LNCAP (cell line): ENCODE measurements at regions not wholly inside any gene's neighbourhood (a gene's known extent, or its start where the extent isn't known, plus 50 kb on each side); places are given as distances from the start of the nearest gene placed in this dataset.

Experiments used
- TF ChIP-seq, protein P1 (sequence below): fragments of 450-650 bp; IDR thresholded peaks from 2 replicates; pipeline ENCODE4 v1.5.1; 2017; ENCODE audit warnings: mild to moderate bottlenecking

DNA sequence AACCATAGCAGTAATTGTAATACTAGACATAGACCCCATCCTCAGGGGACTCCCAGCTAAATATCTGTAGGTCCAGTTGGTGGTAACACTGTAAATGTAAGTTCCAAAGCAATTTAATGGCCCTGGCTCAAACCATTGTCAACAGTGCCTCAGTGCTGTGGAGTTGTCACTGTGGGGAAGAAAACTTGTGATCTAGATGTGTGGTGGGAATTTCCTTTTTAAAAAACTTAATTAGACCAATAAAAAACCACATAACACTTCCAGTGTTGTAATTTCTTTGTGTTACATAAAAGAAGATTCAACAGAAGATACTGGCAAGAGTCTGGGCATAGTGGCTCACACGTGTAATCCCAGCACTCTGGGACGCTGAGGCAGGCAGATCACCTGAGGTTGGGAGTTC is 138.6 kb upstream of the UMPS start:
- TF ChIP-seq, protein P1, sequence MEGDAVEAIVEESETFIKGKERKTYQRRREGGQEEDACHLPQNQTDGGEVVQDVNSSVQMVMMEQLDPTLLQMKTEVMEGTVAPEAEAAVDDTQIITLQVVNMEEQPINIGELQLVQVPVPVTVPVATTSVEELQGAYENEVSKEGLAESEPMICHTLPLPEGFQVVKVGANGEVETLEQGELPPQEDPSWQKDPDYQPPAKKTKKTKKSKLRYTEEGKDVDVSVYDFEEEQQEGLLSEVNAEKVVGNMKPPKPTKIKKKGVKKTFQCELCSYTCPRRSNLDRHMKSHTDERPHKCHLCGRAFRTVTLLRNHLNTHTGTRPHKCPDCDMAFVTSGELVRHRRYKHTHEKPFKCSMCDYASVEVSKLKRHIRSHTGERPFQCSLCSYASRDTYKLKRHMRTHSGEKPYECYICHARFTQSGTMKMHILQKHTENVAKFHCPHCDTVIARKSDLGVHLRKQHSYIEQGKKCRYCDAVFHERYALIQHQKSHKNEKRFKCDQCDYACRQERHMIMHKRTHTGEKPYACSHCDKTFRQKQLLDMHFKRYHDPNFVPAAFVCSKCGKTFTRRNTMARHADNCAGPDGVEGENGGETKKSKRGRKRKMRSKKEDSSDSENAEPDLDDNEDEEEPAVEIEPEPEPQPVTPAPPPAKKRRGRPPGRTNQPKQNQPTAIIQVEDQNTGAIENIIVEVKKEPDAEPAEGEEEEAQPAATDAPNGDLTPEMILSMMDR: no peak

DNA sequence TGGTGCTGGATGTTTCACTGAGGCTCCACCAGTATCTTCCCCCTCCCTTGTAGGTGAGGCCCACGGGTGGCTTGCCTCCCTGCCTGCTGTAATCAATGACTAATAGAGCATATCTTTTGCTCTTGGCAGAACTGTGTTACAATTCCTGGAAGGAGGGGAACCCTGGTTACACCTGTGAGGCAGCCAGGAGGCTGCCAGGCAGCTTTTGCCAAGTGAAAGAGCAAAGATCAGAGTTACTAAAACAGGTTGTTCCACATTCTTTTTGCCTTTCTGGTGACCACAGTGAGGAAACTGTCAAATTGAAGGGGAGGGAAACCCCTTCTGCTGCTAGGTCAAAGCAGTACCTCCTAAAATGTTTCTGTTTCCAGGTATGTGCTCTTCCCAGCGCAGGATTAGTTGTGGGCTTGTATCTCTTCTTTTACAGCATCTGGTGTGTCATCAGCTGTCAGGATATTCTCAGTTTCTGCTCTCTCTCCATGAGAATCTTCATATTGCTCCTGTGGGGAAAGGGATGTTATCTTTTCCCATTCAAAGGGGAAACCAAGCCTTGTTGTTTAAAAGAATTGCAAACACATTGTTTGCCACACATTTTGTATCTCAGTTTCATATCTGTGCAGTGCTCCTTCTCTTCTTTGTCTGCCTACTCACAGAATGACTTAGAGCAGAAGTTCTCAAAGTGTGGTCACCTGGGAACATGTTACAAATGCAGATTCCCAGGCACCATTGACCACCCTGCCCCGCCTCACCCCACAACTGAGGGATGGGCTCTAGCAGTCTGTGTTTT is 137.4 kb upstream of the UMPS start:
- TF ChIP-seq, protein P1: no peak

DNA sequence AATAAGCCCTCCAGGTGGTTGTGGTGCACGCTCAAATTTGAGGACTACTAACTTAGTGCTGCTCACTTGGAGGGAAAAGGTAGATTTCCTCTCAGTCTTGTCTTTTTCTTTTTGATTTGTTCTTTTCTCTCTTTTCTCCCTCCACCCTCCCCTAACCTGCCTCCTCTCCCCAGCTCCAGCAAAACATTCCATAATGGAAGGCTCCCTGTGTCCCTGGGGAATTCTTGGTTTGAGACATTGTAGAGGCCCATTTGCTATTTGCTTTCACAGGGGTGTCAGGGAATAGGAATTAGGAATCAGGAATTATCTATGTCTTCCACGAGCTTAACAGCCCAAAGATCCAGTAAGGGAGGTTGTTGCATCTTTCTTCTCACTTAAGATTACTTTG is 136.8 kb upstream of the UMPS start:
- TF ChIP-seq, protein P1: no peak

DNA sequence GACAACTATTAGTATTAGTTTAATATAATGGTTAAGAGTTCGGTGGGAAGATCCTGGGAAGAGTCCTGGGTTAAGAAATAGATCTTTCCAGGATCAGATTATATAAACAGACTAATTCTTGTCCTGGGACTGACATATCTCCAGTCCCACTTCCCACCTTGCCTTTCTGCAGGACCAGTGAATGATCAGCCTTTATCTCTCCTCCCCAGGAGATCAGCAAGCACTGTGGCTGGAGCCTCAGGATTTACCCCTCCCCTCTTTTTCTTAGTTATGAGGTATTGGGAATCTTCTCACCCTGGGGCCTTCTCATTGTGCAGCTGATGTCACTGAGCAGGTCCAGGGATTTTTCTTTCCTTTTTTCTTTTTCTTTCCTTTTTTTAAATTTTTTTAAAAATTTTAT is 135.7 kb upstream of the UMPS start:
- TF ChIP-seq, protein P1: no peak

DNA sequence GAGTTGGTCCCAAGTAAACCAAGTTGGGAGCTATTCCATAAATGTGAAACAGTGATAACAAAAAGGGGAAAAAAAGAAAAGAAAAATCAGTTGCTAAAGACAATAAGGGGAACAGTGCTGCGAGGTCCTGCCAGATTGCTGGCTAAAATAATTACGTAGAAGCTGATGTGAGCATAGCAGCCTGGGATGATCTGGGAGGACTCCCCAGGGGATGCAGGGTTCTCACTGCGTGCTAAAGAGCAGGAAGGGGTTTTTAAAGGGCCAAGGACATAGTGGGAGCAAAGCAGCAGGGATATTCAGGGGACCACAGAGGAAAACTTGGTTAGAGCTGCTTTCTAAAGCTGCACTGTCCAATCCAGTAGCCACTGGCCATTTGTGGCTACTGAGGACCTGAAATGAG is 133.0 kb upstream of the UMPS start:
- TF ChIP-seq, protein P1: no peak

DNA sequence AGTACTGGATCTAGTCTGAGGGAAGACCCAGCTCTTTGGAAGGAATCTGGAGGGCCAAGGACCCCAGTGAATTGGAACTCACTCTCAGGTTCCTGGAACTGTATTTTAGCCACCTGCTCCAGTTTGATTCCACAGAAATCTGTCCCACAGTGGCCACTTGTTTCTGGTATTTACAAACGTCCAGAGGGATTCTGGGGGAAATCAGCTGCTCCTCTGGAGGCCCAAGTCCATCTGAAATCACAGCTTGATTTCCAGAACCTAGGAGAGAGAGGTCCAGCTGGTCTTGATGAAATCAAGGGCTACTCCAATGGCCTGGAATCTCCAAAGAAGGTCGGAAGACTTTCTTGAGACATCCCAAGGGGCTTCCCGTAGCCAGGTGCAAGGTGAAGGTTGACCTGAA is 132.3 kb upstream of the UMPS start:
- TF ChIP-seq, protein P1: no peak

DNA sequence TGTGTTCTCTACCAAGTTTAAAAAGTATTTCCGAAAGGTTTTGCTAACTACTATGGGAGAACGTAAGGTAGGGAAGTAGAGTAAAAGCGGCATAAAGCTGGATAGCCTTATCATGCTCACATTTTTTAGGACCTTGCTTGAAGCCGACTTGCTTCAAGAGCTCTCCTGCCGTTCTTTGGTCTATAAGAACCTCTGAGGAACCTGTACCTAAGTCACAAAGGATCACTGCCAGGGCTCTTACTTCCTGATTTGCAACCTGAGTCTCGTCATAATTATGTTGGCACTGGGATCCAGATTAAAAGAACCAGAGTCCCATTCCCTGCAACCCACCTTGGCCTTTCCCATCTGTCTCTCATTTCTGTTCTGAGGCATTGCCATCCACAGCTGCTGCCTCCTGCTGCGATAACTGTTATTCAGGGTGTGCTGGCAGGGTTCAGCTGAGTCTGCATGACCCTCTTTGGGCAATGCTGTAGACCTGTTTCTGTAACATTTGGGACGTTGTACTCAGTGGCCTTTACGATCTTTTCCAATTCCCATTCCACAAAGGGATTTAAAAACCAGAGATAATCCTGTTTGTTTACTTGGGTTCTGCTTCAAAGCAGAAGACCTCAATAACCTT is 131.0 kb upstream of the UMPS start:
- TF ChIP-seq, protein P1: no peak
